ENCODE measurements at regions not wholly inside any gene's neighbourhood (a gene's known extent, or its start where the extent isn't known, plus 50 kb on each side); places are given as distances from the start of the nearest gene placed in this dataset.

- no peaks in the 10 kb centered on the region for H3K79me2 ChIP-seq (ENCODE audit: insufficient read depth, low read length)
- no peak overlapping the region for H3K4me3 Mint-ChIP-seq
- H3K4me1 Mint-ChIP-seq: peaks cover 5% of the 10 kb centered on the region in 2 experiments
Observed at GRCh38 chr2:49845671-49846070, 691.4 kb upstream of the FSHR start.

More at GRCh38 chr2:49845671-49846070, 691.4 kb upstream of the FSHR start:
- Histone ChIP-seq H4K91ac (ENCODE audit: insufficient read length, low read depth, low read length) (no peak overlapping the region), H2AK5ac (ENCODE audit: insufficient read length, low read length) (no peak overlapping the region), H3K56ac (ENCODE audit: insufficient read length, low read depth, low read length) (no peak overlapping the region), H3K27me3 (ENCODE audit: insufficient read depth, low read length) (no peaks in the 10 kb centered on the region), H2BK5ac (ENCODE audit: insufficient read length, low read length) (no peak overlapping the region), H3K9me3 (ENCODE audit: control insufficient read depth, low read depth, low read length) (no peaks in the 10 kb centered on the region), H3K27ac (ENCODE audit: insufficient read length, low read depth, low read length) (no peak overlapping the region), H3K79me1 (ENCODE audit: insufficient read depth, low read depth, low read length, poor library complexity, severe bottlenecking) (no peaks in the 10 kb centered on the region), H3K14ac (ENCODE audit: insufficient read depth, low read length) (no peak overlapping the region), H2BK120ac (ENCODE audit: low read depth, low read length, poor library complexity, severe bottlenecking) (no peak overlapping the region), H3K4me1 (ENCODE audit: insufficient read depth, low read length) (no peaks in the 10 kb centered on the region), H4K5ac (ENCODE audit: insufficient read length, low read depth, low read length) (no peak overlapping the region), H3K4me2 (ENCODE audit: insufficient read depth, insufficient read length, low read length) (no peak overlapping the region), H3K18ac (ENCODE audit: insufficient read length, low read depth, low read length) (no peak overlapping the region), H2BK15ac (ENCODE audit: low read depth, low read length) (no peak overlapping the region), H3K23me2 (ENCODE audit: insufficient read length, low read depth, low read length, poor library complexity, severe bottlenecking) (no peaks in the 10 kb centered on the region), H3K23ac (ENCODE audit: insufficient read length, low read depth, low read length) (no peak overlapping the region), H2BK20ac (ENCODE audit: low read depth, low read length, poor library complexity, severe bottlenecking) (no peak overlapping the region), H4K20me1 (ENCODE audit: control insufficient read depth, insufficient read depth, insufficient read length) (no peaks in the 10 kb centered on the region), H2BK12ac (ENCODE audit: insufficient read length, low read depth, low read length) (no peak overlapping the region), H3T11ph (ENCODE audit: low read length) (no peak overlapping the region), H4K8ac (replicated peaks; ENCODE audit: insufficient read length, low read depth, low read length) (no peak overlapping the region), H3K4ac (ENCODE audit: low read depth, low read length) (no peak overlapping the region), H2AFZ (ENCODE audit: low read length) (no peak overlapping the region), H3K9ac (ENCODE audit: extremely low read depth, insufficient read length, low read length) (no peak overlapping the region)
- WGBS (ENCODE audit: extremely low coverage, insufficient read length, low lambda C conversion rate): no CpG with 5 or more reads among the region's 4 CpGs
- H3K27ac Mint-ChIP-seq: no peak overlapping the region
- H3K9me3 Mint-ChIP-seq: peaks cover 3 to 7% of the 10 kb centered on the region in 2 experiments; a peak in 3 of 5 replicates
- no peaks in the 10 kb centered on the region for H3K27me3 Mint-ChIP-seq (ENCODE audit: low read depth)
- H3K36me3 Mint-ChIP-seq (ENCODE audit: insufficient read depth in 1 of 3, low read depth in 3 of 3): peaks cover 0 to 7% (median 0%) of the 10 kb centered on the region in 3 experiments; a peak in 2 of 7 replicates
- no peak for DNase-seq
- TF ChIP-seq CTCF (conservative IDR thresholded peaks at IDR 0.05): no peak
